Caco-2 (cell line): ENCODE measurements at regions not wholly inside any gene's neighbourhood (a gene's known extent, or its start where the extent isn't known, plus 50 kb on each side); places are given as distances from the start of the nearest gene placed in this dataset.

Experiments
- BruUV-seq: library from RNA; stranded (reverse); fragments of 400-500 nt; replicated peaks from 2 replicates; lab custom pipeline; 2021; lab: Mats Ljungman, UMichigan
- CTCF ChIA-PET: fragments of 300-600 bp; sonication (Branson Sonifier 250); formaldehyde crosslinking; loops from one replicate; lab custom pipeline; 2022; ENCODE audit warnings: antibody characterized with exemption; lab: Charles Lee
- POLR2A ChIA-PET: fragments of 300-600 bp; sonication (Branson Sonifier 250); formaldehyde crosslinking; loops from one replicate; lab custom pipeline; 2022; ENCODE audit warnings: antibody characterized with exemption; lab: Charles Lee
- DNase-seq, 2 experiments: peaks; one replicate each; pipeline versions ENCODE4 v3.0.0 to v3.0.0-alpha.2; 2020 to 2022
- H3K27me3 ChIP-seq: replicated peaks from 2 replicates; pipeline ENCODE4 v1.6.0; 2011; ENCODE audit warnings: low read length; ENCODE audit not compliant: control insufficient read depth, insufficient read depth
- H3K36me3 ChIP-seq: 2 replicates; pipeline ENCODE4 v1.5.1; 2011; ENCODE audit warnings: low read length; ENCODE audit not compliant: control insufficient read depth, insufficient read depth
- H3K4me1 ChIP-seq: fragments of 250-450 bp; sonication (Bioruptor Pico); 2 replicates; pipeline ENCODE4 v1.5.1; 2020; ENCODE audit warnings: mild to moderate bottlenecking
- H3K4me3 ChIP-seq: 2 replicates; pipeline ENCODE4 v1.5.1; 2011; ENCODE audit warnings: low read depth, mild to moderate bottlenecking, control low read depth, low read length
- H3K9me3 ChIP-seq: fragments of 250-450 bp; sonication (Bioruptor Pico); 2 replicates; pipeline ENCODE4 v1.5.1; 2020; ENCODE audit warnings: mild to moderate bottlenecking, moderate library complexity
- H3K27ac Mint-ChIP-seq: one replicate; pipeline ENCODE4 v1.8.0; 2022; ENCODE audit warnings: mixed read lengths; ENCODE audit not compliant: unreplicated experiment
- H3K27me3 Mint-ChIP-seq: one replicate; pipeline ENCODE4 v1.8.0; 2022; ENCODE audit warnings: mixed read lengths; ENCODE audit not compliant: insufficient read depth, unreplicated experiment
- H3K36me3 Mint-ChIP-seq: one replicate; pipeline ENCODE4 v1.8.0; 2022; ENCODE audit warnings: mild to moderate bottlenecking, mixed read lengths; ENCODE audit not compliant: insufficient read depth, unreplicated experiment
- H3K4me1 Mint-ChIP-seq: one replicate; pipeline ENCODE4 v1.8.0; 2022; ENCODE audit warnings: low read depth, mixed read lengths; ENCODE audit not compliant: unreplicated experiment
- H3K4me3 Mint-ChIP-seq: one replicate; pipeline ENCODE4 v1.8.0; 2022; ENCODE audit warnings: mild to moderate bottlenecking, moderate library complexity, mixed read lengths; ENCODE audit not compliant: unreplicated experiment
- H3K9me3 Mint-ChIP-seq: one replicate; pipeline ENCODE4 v1.8.0; 2022; ENCODE audit warnings: mixed read lengths; ENCODE audit not compliant: unreplicated experiment
- intact Hi-C: fragments of 100-400 bp; cut with micrococcal nuclease; formaldehyde crosslinking; loops from one replicate; pipeline ENCODE4 v1.10.0; 2022; ENCODE audit not compliant: unreplicated experiment
- TF ChIP-seq, protein P1 (sequence below), 2 experiments: fragments of 200-600 bp in 1 of 2; IDR thresholded peaks; 1 replicate in 1 of 2; 2 replicates in 1 of 2; pipeline versions ENCODE4 v1.5.1 to v1.8.0; 2011 to 2022; ENCODE audit warnings: antibody characterized with exemption in 1 of 2, control low read depth in 1 of 2, inconsistent platforms in 1 of 2, low read depth in 1 of 2, low read length in 1 of 2, mild to moderate bottlenecking in 1 of 2, moderate library complexity in 1 of 2; ENCODE audit not compliant: insufficient read depth in 1 of 2, severe bottlenecking in 1 of 2, unreplicated experiment in 1 of 2

DNA sequence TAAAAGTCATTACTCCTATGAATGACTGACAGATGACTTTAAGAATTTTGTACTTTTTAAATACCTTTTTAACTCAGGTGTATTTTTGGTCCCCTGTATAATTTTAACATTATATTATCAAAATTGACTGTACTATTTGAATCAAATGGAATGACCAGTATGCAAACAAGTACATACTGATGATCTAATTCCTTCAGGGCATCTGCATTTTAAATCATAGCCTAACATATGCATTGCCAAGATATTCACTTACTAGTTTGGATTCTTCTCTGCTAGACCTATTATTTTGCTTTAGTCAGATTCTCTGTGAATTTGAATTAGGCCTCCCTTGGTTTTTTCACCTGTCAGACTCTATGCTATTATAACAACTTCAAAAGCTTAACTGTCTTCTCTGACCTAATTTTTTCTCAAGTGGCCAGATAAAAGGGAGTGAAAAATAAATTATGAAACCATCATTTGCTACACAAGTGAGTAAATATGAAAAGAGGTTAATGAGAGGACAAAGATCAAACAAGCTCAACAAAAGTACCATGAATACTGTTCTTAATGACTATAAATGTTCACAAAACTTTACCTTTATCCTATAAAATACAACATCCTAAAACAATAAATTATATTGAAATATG, 1505.2 kb upstream of the CDH9 start:
- Mint-ChIP-seq H3K27ac (no peak overlapping the region), H3K27me3 (no peaks in the 10 kb centered on the region), H3K4me3 (no peak overlapping the region), H3K4me1 (no peaks in the 10 kb centered on the region), H3K9me3 (no peaks in the 10 kb centered on the region), H3K36me3 (no peaks in the 10 kb centered on the region)
- no peaks in the 10 kb centered on the region for H3K4me1 ChIP-seq
- DNase-seq = no peak
- TF ChIP-seq, protein P1, sequence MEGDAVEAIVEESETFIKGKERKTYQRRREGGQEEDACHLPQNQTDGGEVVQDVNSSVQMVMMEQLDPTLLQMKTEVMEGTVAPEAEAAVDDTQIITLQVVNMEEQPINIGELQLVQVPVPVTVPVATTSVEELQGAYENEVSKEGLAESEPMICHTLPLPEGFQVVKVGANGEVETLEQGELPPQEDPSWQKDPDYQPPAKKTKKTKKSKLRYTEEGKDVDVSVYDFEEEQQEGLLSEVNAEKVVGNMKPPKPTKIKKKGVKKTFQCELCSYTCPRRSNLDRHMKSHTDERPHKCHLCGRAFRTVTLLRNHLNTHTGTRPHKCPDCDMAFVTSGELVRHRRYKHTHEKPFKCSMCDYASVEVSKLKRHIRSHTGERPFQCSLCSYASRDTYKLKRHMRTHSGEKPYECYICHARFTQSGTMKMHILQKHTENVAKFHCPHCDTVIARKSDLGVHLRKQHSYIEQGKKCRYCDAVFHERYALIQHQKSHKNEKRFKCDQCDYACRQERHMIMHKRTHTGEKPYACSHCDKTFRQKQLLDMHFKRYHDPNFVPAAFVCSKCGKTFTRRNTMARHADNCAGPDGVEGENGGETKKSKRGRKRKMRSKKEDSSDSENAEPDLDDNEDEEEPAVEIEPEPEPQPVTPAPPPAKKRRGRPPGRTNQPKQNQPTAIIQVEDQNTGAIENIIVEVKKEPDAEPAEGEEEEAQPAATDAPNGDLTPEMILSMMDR (IDR thresholded peaks at IDR 0.05; ENCODE audit: insufficient read depth in 1 of 2, low read depth in 1 of 2, low read length in 1 of 2, severe bottlenecking in 1 of 2, unreplicated experiment in 1 of 2) = no peak
- no peaks in the 10 kb centered on the region for H3K9me3 ChIP-seq
- POLR2A ChIA-PET = no interaction called here
- no TSS peak for BruUV-seq
- CTCF ChIA-PET = no interaction called here
- H3K36me3 ChIP-seq = no peaks in the 10 kb centered on the region
- intact Hi-C loops = no loop called here
- H3K27me3 ChIP-seq = no peaks in the 10 kb centered on the region
- no peak overlapping the region for H3K4me3 ChIP-seq

DNA sequence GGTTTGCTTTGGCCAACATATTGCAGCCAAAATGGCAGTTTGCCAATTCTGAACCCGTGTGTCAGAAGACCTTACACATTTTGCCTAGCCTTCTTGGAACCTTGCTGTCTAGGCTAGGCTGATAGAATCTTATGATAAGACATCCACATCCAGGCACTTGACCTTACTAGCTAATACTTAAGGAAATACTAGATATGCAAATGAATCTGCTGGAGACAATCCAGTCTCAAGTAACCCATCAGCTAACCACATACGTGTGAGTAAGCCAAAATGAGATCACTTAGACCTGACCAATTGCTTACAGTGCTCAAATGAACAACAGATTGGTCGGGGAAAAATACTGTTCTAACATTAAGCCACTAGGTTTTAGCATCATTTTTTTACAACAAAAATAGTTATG, 1504.6 kb upstream of the CDH9 start:
- Mint-ChIP-seq H3K27me3 (no peaks in the 10 kb centered on the region), H3K4me3 (no peak overlapping the region), H3K27ac (no peak overlapping the region), H3K36me3 (no peaks in the 10 kb centered on the region), H3K4me1 (no peaks in the 10 kb centered on the region), H3K9me3 (no peaks in the 10 kb centered on the region)
- BruUV-seq = no TSS peak
- no peak for DNase-seq
- Histone ChIP-seq H3K4me3 (no peak overlapping the region), H3K4me1 (no peaks in the 10 kb centered on the region), H3K27me3 (no peaks in the 10 kb centered on the region), H3K36me3 (no peaks in the 10 kb centered on the region), H3K9me3 (no peaks in the 10 kb centered on the region)
- TF ChIP-seq, protein P1 (IDR thresholded peaks at IDR 0.05; ENCODE audit: insufficient read depth in 1 of 2, low read depth in 1 of 2, low read length in 1 of 2, severe bottlenecking in 1 of 2, unreplicated experiment in 1 of 2) = no peak
- intact Hi-C loops = no loop called here
- ChIA-PET POLR2A (no interaction called here), CTCF (no interaction called here)

- H3K4me1 ChIP-seq = no peaks in the 10 kb centered on the region
- no peak overlapping the region for H3K27ac Mint-ChIP-seq
- DNase-seq = no peak
- BruUV-seq = no TSS peak
- no peak overlapping the region for H3K4me3 Mint-ChIP-seq
- peaks cover 6% of the 10 kb centered on the region; the same call in 1 of the 2 replicates for H3K9me3 ChIP-seq
- peaks cover 9% of the 10 kb centered on the region for H3K4me1 Mint-ChIP-seq
- CTCF ChIA-PET = no interaction called here
- no peaks in the 10 kb centered on the region for H3K27me3 Mint-ChIP-seq
- intact Hi-C loops = no loop called here
- POLR2A ChIA-PET = no interaction called here
- H3K36me3 ChIP-seq = no peaks in the 10 kb centered on the region
- H3K4me3 ChIP-seq = no peak overlapping the region
- peaks cover 19% of the 10 kb centered on the region for H3K9me3 Mint-ChIP-seq
- H3K27me3 ChIP-seq = no peaks in the 10 kb centered on the region
- H3K36me3 Mint-ChIP-seq = no peaks in the 10 kb centered on the region
- TF ChIP-seq, protein P1 (IDR thresholded peaks at IDR 0.05; ENCODE audit: insufficient read depth in 1 of 2, low read depth in 1 of 2, low read length in 1 of 2, severe bottlenecking in 1 of 2, unreplicated experiment in 1 of 2) = no peak
Measured at GRCh38 chr5:28523888-28524635, 1485.7 kb upstream of the CDH9 start.
